Glutamatergic neuron (in vitro differentiated cells): ENCODE measurements at regions not wholly inside any gene's neighbourhood (a gene's known extent, or its start where the extent isn't known, plus 50 kb on each side); places are given as distances from the start of the nearest gene placed in this dataset.
A peak's percentile ranks its signal among the peaks of the same experiment; 100 is the strongest.

Experiments used
- DNase-seq: peaks from one replicate; pipeline ENCODE4 v3.0.0; 2022
- H3K27ac Mint-ChIP-seq: one replicate; pipeline ENCODE4 v1.8.0; 2020; ENCODE audit warnings: mild to moderate bottlenecking, mixed read lengths, inconsistent platforms; ENCODE audit not compliant: unreplicated experiment
- H3K27me3 Mint-ChIP-seq: one replicate; pipeline ENCODE4 v1.8.0; 2020; ENCODE audit warnings: mild to moderate bottlenecking, moderate library complexity, mixed read lengths, inconsistent platforms; ENCODE audit not compliant: unreplicated experiment
- H3K36me3 Mint-ChIP-seq: one replicate; pipeline ENCODE4 v1.8.0; 2020; ENCODE audit warnings: mild to moderate bottlenecking, mixed read lengths, inconsistent platforms; ENCODE audit not compliant: unreplicated experiment
- H3K4me1 Mint-ChIP-seq: one replicate; pipeline ENCODE4 v1.8.0; 2020; ENCODE audit warnings: mild to moderate bottlenecking, low read depth, mixed read lengths, inconsistent platforms; ENCODE audit not compliant: unreplicated experiment
- H3K4me3 Mint-ChIP-seq: one replicate; pipeline ENCODE4 v1.8.0; 2020; ENCODE audit warnings: mild to moderate bottlenecking, mixed read lengths, inconsistent platforms; ENCODE audit not compliant: unreplicated experiment
- H3K9me3 Mint-ChIP-seq: one replicate; pipeline ENCODE4 v1.8.0; 2020; ENCODE audit warnings: mild to moderate bottlenecking, moderate library complexity, mixed read lengths, inconsistent platforms; ENCODE audit not compliant: unreplicated experiment
- CTCF ChIP-seq: fragments of 200-600 bp; sonication (generic); IDR thresholded peaks from one replicate; pipeline ENCODE4 v1.5.0; 2021; ENCODE audit not compliant: partially characterized antibody, unreplicated experiment

- H3K27me3 Mint-ChIP-seq: peaks cover 7% of the 10 kb centered on the region
- peak overlapping the region; percentile 71 for H3K4me3 Mint-ChIP-seq
- TF ChIP-seq CTCF: no peak
- H3K9me3 Mint-ChIP-seq: peaks cover 9% of the 10 kb centered on the region
- H3K27ac Mint-ChIP-seq: peak overlapping the region; percentile 97
- H3K36me3 Mint-ChIP-seq: no peaks in the 10 kb centered on the region
- no peak for DNase-seq
- peaks cover 58% of the 10 kb centered on the region for H3K4me1 Mint-ChIP-seq
Measured at GRCh38 chr1:38614861-38615260, 244.7 kb downstream of the RRAGC start.

GRCh38 chr1:38613996-38614395 lies 245.6 kb downstream of the RRAGC start:
- H3K36me3 Mint-ChIP-seq: no peaks in the 10 kb centered on the region
- peaks cover 9% of the 10 kb centered on the region for H3K27me3 Mint-ChIP-seq
- peaks cover 64% of the 10 kb centered on the region for H3K4me1 Mint-ChIP-seq
- H3K9me3 Mint-ChIP-seq: peaks cover 9% of the 10 kb centered on the region
- peak overlapping the region; percentile 97 for H3K27ac Mint-ChIP-seq
- TF ChIP-seq CTCF: no peak
- peak overlapping the region; percentile 46 for H3K4me3 Mint-ChIP-seq
- DNase-seq: peak; percentile 73

- peaks cover 68% of the 10 kb centered on the region for H3K4me1 Mint-ChIP-seq
- DNase-seq: no peak
- H3K36me3 Mint-ChIP-seq: no peaks in the 10 kb centered on the region
- H3K4me3 Mint-ChIP-seq: peak overlapping the region; percentile 57
- TF ChIP-seq CTCF: no peak
- H3K27ac Mint-ChIP-seq: peak overlapping the region; percentile 56
- peaks cover 9% of the 10 kb centered on the region for H3K27me3 Mint-ChIP-seq
- peaks cover 9% of the 10 kb centered on the region for H3K9me3 Mint-ChIP-seq
Measured at GRCh38 chr1:38612951-38613350, 246.6 kb downstream of the RRAGC start.

- H3K27me3 Mint-ChIP-seq: peaks cover 16% of the 10 kb centered on the region
- TF ChIP-seq CTCF: no peak
- peaks cover 62% of the 10 kb centered on the region for H3K4me1 Mint-ChIP-seq
Measured at GRCh38 chr1:38611664-38612211, 247.8 kb downstream of the RRAGC start.

GRCh38 chr1:38609166-38610025 lies 250.2 kb downstream of the RRAGC start:
- no peak for TF ChIP-seq CTCF
- peaks cover 49% of the 10 kb centered on the region for H3K4me1 Mint-ChIP-seq
- H3K4me3 Mint-ChIP-seq: no peak overlapping the region
- H3K9me3 Mint-ChIP-seq: peaks cover 8% of the 10 kb centered on the region
- H3K27ac Mint-ChIP-seq: no peak overlapping the region
- H3K27me3 Mint-ChIP-seq: peaks cover 17% of the 10 kb centered on the region
- DNase-seq: no peak
- H3K36me3 Mint-ChIP-seq: no peaks in the 10 kb centered on the region

More at GRCh38 chr1:38611664-38612211, 247.8 kb downstream of the RRAGC start:
- peaks cover 11% of the 10 kb centered on the region for H3K9me3 Mint-ChIP-seq
- peak; percentile 61 for DNase-seq
- peak overlapping the region; percentile 42 for H3K4me3 Mint-ChIP-seq
- no peaks in the 10 kb centered on the region for H3K36me3 Mint-ChIP-seq
- H3K27ac Mint-ChIP-seq: peak overlapping the region; percentile 75
